DND-41 (cell line): ENCODE measurements at regions not wholly inside any gene's neighbourhood (a gene's known extent, or its start where the extent isn't known, plus 50 kb on each side); places are given as distances from the start of the nearest gene placed in this dataset.

ENCODE experiments used
- EZH2 ChIP-seq: IDR thresholded peaks from 3 replicates; pipeline ENCODE4 v1.6.1; 2012; ENCODE audit warnings: borderline replicate concordance, low read depth, mild to moderate bottlenecking, moderate library complexity, low read length, inconsistent platforms; ENCODE audit not compliant: severe bottlenecking
- TF ChIP-seq, protein P1 (sequence below): IDR thresholded peaks from 2 replicates; pipeline ENCODE4 v1.5.1; 2012; ENCODE audit warnings: borderline replicate concordance, low read length, moderate library complexity, mild to moderate bottlenecking; ENCODE audit not compliant: poor library complexity, severe bottlenecking; ENCODE audit errors: extremely low read depth

- TF ChIP-seq, protein P1, sequence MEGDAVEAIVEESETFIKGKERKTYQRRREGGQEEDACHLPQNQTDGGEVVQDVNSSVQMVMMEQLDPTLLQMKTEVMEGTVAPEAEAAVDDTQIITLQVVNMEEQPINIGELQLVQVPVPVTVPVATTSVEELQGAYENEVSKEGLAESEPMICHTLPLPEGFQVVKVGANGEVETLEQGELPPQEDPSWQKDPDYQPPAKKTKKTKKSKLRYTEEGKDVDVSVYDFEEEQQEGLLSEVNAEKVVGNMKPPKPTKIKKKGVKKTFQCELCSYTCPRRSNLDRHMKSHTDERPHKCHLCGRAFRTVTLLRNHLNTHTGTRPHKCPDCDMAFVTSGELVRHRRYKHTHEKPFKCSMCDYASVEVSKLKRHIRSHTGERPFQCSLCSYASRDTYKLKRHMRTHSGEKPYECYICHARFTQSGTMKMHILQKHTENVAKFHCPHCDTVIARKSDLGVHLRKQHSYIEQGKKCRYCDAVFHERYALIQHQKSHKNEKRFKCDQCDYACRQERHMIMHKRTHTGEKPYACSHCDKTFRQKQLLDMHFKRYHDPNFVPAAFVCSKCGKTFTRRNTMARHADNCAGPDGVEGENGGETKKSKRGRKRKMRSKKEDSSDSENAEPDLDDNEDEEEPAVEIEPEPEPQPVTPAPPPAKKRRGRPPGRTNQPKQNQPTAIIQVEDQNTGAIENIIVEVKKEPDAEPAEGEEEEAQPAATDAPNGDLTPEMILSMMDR = no peak
- no peak for TF ChIP-seq EZH2
Measured at GRCh38 chr6:14326774-14327173, 209.2 kb downstream of the CD83 start.
